Activated naive CD4-positive, alpha-beta T cell treated with anti-CD3 and anti-CD28 coated beads, Interleukin-2, amount 50 U/mL, for 24 hours (primary cell): ENCODE measurements at regions not wholly inside any gene's neighbourhood (a gene's known extent, or its start where the extent isn't known, plus 50 kb on each side); places are given as distances from the start of the nearest gene placed in this dataset.

Experiments
- H3K27ac Mint-ChIP-seq: one replicate; pipeline ENCODE4 v1.8.0; 2021; ENCODE audit warnings: mild to moderate bottlenecking, mixed read lengths
- H3K27me3 Mint-ChIP-seq: one replicate; pipeline ENCODE4 v1.8.0; 2021; ENCODE audit warnings: mixed read lengths
- H3K36me3 Mint-ChIP-seq: one replicate; pipeline ENCODE4 v1.8.0; 2021; ENCODE audit warnings: mixed read lengths
- H3K4me1 Mint-ChIP-seq: one replicate; pipeline ENCODE4 v1.8.0; 2021; ENCODE audit warnings: mixed read lengths
- H3K4me3 Mint-ChIP-seq: one replicate; pipeline ENCODE4 v1.8.0; 2021; ENCODE audit warnings: mild to moderate bottlenecking, mixed read lengths
- H3K9me3 Mint-ChIP-seq: one replicate; pipeline ENCODE4 v1.8.0; 2021; ENCODE audit warnings: mixed read lengths

DNA sequence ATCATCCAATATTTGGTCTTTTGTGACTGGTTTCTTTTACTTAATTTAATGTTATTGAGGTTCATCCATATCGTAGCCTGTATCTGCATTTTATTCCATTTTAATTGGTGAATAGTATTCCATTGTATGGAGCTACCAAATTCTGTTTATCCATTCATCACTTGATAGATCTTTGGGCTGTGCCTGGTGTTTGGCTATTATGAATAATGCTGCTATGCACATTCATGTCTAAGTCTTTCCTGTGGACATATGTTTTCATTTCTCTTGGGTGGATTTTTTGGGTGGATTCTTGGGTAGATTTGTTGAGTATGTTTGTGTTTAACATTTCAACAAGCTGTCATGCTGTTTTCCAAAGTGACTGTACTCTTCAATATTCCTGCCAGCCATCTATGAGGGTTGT, 52.5 kb upstream of the NEDD4L start:
- H3K4me1 Mint-ChIP-seq: peaks cover 6% of the 10 kb centered on the region
- no peak overlapping the region for H3K4me3 Mint-ChIP-seq
- H3K9me3 Mint-ChIP-seq: no peaks in the 10 kb centered on the region
- peaks cover 2% of the 10 kb centered on the region for H3K27me3 Mint-ChIP-seq
- no peak overlapping the region for H3K27ac Mint-ChIP-seq
- no peaks in the 10 kb centered on the region for H3K36me3 Mint-ChIP-seq

DNA sequence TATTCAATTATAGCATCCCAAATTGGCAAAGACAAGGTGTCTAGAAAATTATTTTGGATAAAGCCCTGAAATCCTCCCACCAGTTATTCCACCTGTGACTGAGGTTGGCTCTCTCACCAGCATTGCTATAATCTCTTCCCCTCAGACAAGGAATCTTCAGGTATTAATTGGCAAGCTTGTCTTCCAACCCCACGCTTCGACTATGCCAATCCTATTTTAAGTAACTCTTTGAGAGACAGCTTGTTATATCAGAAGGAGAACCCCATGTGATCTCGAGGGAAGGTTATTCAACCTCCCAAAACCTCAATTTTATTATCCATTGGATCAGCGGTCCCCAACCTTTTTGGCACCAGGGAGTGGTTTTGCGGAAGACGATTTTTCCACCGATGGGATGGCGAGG, 54.5 kb upstream of the NEDD4L start:
- Mint-ChIP-seq H3K4me3 (no peak overlapping the region), H3K9me3 (no peaks in the 10 kb centered on the region), H3K27me3 (no peaks in the 10 kb centered on the region), H3K27ac (no peak overlapping the region), H3K36me3 (no peaks in the 10 kb centered on the region), H3K4me1 (no peaks in the 10 kb centered on the region)

DNA sequence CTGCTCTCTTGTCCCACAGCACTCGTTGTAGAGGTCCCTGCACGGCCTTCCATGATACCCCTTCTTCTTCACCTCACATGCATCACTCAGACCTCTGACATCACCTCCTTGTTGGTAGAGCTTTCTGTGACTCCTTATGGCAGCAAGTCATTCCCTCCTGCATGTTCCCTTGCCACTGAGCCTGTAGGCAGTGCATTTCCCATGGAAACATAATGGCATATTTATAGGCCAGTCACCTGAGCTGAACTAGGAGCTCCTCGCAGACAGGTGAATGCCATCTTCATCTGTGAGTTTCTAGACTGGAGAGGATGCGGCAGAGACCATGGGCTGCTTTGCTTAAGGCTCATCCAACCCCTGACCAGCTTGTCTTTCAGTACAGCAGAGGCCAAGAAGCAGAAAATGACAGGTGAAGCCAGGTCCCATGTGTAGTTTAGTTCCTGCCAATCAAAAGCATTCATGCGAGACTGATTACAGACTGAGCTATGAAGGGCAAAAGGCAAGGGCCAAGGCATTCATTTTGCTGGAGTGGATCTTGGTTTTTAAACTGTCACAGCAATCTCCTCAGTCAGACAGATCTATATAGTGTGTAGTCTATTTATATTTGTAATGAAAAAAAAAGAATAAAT, 59.4 kb upstream of the NEDD4L start:
- Mint-ChIP-seq H3K4me1 (no peaks in the 10 kb centered on the region), H3K9me3 (no peaks in the 10 kb centered on the region), H3K36me3 (no peaks in the 10 kb centered on the region), H3K27me3 (peaks cover 2% of the 10 kb centered on the region), H3K4me3 (no peak overlapping the region), H3K27ac (no peak overlapping the region)

DNA sequence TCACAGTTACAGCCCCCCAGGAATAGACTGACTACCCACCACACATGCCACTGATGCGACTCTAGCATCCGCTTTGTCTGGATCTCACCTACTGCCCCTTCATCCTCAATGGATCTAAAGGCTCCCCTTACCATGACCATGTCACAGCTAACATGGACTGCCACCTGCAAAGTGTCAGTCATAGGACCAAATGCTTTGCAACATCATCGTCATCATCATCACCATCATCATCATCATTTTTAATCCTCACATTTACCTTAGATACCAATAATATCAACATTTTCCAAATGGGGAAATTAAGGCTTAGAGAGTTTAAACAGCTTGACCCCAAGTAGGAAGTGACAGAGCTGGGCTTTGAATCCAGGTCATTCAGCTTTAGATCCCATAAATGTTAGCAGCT, 60.1 kb upstream of the NEDD4L start:
- Mint-ChIP-seq H3K4me3 (no peak overlapping the region), H3K36me3 (no peaks in the 10 kb centered on the region), H3K9me3 (no peaks in the 10 kb centered on the region), H3K27ac (no peak overlapping the region), H3K4me1 (no peaks in the 10 kb centered on the region), H3K27me3 (peaks cover 2% of the 10 kb centered on the region)

DNA sequence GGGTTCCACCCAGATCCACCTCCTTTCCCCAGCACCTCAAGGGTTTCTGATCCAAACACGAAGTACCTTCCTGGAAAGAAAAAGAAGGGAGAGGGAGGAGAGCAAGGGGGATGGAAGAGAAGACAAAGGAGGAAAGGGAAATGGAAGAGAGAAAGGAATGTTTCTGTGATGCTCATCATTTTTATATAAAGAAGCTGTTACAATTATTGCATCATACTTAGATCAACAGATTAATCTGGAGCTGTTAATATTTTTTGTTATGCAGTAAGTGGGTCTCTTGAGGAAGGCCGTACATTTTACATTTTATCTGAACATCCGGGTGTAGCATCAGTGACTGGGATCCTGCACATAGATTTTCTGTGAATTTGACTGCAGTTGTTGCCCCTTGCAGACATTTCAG, 60.6 kb upstream of the NEDD4L start:
- Mint-ChIP-seq H3K36me3 (no peaks in the 10 kb centered on the region), H3K4me3 (no peak overlapping the region), H3K27ac (no peak overlapping the region), H3K27me3 (peaks cover 2% of the 10 kb centered on the region), H3K9me3 (no peaks in the 10 kb centered on the region), H3K4me1 (no peaks in the 10 kb centered on the region)

DNA sequence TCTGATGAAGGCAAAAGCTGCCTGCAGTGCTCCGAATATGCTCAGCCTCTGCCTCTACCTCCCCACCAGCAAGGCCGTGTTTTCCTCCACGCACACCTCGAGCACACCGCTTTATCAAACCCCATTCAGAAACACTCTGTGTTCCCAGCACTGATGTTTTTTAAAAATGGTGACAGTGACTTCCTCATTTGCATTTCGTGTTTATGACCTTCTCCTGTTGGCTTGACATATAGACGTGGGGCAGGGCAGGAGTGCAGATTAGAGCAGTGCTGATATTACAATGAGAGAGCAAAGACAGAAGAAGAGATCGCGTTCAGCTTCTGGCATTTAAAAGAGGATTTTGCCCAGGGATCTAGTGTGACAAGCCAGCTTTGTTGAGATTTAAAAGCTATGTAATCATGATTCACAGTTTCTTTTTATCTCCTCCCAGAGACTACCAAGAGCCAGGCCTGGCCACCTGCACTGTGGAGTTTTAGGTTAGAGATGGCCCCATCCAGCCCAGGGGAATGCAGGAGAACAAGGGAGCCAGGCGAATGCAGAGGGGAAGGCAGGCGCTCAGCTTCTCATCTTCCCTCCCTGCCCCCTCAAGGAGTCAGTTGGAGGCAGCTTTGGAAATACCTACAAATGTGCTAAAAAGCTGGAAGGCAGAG, 61.5 kb upstream of the NEDD4L start:
- Mint-ChIP-seq H3K9me3 (no peaks in the 10 kb centered on the region), H3K4me1 (no peaks in the 10 kb centered on the region), H3K36me3 (no peaks in the 10 kb centered on the region), H3K4me3 (no peak overlapping the region), H3K27me3 (peaks cover 5% of the 10 kb centered on the region), H3K27ac (no peak overlapping the region)

DNA sequence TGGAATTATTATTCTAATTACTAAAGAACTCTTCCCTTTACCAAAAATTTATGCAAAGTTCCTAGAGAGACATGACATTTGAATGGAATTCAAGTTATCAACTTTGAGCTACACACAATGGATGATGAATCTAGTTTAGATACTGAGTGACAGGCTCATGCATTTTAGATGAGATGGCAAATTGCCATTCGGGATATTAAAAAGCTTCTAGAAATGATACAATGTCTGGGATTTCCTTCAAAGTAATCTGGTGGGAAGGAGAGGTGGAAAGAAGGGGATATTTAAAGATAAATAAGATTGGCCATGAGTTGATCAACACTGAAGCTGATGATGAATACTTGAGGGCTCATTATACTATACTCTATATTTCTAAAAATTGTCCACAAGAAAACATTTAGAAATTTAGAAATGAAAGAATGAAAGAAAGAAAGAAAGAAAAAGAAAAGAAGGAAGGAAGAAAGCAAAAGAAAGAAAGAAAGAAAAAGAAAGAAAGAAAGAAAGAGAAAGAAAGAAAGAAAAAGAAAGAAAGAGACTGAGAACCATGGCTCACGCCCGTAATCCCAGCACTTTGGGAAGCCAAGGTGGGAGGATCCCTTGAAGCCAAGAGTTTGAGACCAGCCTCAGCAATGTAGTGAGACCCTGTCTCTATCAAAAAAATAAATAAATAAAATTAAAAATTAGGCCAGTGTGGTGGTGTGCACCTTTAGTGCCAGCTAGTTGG, 62.6 kb upstream of the NEDD4L start:
- Mint-ChIP-seq H3K4me1 (no peaks in the 10 kb centered on the region), H3K36me3 (no peaks in the 10 kb centered on the region), H3K27ac (no peak overlapping the region), H3K27me3 (peaks cover 5% of the 10 kb centered on the region), H3K9me3 (no peaks in the 10 kb centered on the region), H3K4me3 (no peak overlapping the region)

DNA sequence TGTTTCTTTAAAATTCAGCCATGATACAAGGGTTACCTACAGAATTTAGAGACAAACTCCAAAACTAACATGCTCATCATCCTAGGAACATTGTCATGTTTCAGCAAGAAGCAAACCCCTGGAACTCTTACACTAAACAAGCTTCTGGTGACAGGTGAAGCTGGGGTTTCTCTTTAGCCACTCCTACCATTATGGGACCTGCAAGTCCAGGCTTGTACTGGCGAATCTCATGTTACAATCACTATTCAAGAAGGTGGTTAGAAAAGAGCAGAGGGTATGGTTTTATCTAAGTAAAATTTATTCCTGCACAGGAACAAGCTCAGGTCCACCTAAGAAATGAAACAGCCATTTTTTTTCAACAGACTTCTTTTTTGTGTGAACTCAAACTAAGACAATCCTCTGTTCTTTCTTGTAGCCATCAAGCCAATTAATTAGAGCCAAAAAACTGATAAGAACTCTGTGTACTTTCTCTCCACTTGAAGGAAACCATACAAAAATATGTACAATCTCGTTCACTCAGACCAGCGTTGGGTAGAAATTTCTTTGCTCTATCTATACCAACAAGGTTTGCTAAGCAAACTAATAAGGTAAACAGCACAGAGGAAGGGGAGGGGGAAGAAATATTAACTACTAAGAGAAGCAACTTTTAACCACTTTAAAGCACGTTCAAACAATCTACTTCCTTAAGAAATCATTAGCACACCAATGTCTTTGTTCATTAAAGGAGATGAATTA, 63.3 kb upstream of the NEDD4L start:
- no peaks in the 10 kb centered on the region for H3K9me3 Mint-ChIP-seq
- peaks cover 5% of the 10 kb centered on the region for H3K27me3 Mint-ChIP-seq
- no peaks in the 10 kb centered on the region for H3K4me1 Mint-ChIP-seq
- no peak overlapping the region for H3K4me3 Mint-ChIP-seq
- H3K36me3 Mint-ChIP-seq: no peaks in the 10 kb centered on the region
- no peak overlapping the region for H3K27ac Mint-ChIP-seq

DNA sequence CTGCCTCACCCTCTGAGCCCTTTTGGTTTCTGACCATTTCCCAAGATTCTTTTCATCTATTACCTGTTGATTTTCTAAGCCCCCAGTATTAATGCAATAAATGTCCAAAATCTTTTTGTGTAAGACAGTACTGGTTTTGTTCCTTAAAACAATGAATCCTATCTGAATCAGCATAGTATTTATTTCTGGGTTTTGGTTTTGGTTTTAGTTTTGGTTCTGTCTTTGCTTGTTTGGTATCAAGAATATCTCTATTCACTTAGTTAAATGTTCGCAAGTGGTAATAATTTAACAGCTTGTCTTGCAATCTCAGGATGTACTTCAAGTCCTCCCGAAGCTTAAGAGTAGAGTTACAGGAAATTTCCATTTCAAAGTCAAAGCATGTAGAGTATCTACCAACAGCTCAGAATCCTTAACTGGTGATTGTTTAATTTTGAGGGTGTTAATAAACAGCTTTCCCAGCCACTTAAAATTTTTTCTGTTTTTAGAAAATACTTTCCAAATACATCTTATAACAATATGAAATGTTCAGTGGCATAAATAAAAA, 67.7 kb upstream of the NEDD4L start:
- no peak overlapping the region for H3K27ac Mint-ChIP-seq

DNA sequence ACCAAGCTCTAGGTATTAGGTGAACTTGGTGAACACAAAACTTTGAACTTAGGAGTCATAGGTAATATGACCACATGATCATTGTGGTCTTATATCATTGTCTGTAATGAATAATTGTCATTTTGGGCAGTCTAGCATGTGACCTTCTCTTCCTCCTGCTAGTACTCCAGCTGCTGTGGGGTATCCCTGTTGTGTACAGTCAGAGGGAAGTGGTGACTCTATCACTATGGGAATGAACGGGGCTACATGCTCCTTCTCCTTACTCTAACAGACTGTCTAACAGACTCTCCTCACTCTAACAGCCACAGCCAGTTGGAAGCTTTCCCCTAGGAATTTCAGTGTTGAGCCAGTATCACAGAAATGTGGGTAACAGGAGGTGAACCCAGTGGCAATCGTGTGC, 68.2 kb upstream of the NEDD4L start:
- Mint-ChIP-seq H3K9me3 (no peaks in the 10 kb centered on the region), H3K36me3 (no peaks in the 10 kb centered on the region), H3K4me1 (no peaks in the 10 kb centered on the region), H3K4me3 (no peak overlapping the region), H3K27me3 (peaks cover 8% of the 10 kb centered on the region), H3K27ac (no peak overlapping the region)

More for the DNA sequence above, 67.7 kb upstream of the NEDD4L start:
- Mint-ChIP-seq H3K4me1 (no peaks in the 10 kb centered on the region), H3K4me3 (no peak overlapping the region), H3K36me3 (no peaks in the 10 kb centered on the region), H3K27me3 (peaks cover 8% of the 10 kb centered on the region), H3K9me3 (no peaks in the 10 kb centered on the region)

DNA sequence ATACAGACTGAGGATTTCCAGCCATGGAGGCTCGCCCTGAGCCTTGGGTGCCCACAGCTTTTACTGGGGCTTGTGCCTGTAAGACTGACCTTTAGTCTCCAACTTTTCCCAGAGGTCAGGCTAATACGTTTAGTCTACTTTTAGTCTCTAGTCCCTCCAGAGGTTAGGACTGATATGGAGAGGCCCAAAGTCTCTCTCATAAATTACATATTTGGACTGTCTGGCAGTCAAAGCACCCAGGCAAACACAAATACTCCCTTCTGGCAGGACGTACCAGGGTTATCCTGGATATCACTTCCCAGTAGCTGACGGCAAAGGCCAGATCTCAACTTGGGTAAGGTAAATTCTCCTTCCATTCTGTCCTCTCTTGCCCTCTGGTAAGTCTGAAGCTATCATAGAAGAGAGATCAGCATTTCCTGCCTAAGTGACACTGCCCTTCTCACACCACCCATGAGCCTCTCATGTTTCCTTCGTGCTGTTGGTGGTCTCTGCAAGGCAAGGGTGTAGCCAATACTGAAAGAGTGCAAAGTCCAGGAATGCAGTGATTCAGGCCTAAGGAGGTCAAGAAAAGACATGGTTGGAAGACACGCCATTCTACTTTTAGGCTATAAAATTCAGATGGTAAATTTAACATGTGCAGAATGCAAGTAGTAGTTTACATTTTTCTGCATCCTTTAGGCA, 69.3 kb upstream of the NEDD4L start:
- H3K4me3 Mint-ChIP-seq: no peak overlapping the region
- H3K4me1 Mint-ChIP-seq: no peaks in the 10 kb centered on the region
- no peaks in the 10 kb centered on the region for H3K9me3 Mint-ChIP-seq
- H3K27me3 Mint-ChIP-seq: peaks cover 8% of the 10 kb centered on the region
- H3K27ac Mint-ChIP-seq: no peak overlapping the region
- no peaks in the 10 kb centered on the region for H3K36me3 Mint-ChIP-seq

DNA sequence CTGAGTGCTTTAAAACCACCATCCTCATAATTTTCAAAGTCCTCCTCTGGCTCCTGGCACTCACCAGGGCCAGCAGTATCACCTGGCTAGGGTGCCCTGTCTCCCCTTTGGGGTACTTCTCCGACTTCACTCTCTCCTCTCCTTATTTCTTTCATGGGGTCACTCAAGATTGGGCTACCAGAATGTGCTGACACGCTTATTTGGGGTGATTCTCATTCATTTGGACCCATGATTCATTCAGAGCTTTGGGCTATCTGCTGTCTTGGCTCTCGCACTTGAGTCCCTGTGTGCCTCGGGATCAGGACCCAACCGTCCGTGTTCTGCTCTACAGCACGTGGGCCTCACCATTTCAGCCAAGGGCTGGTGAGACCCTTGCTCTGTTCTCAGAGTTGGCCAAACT, 70.1 kb upstream of the NEDD4L start:
- Mint-ChIP-seq H3K36me3 (no peaks in the 10 kb centered on the region), H3K4me1 (no peaks in the 10 kb centered on the region), H3K4me3 (no peak overlapping the region), H3K9me3 (no peaks in the 10 kb centered on the region), H3K27ac (no peak overlapping the region), H3K27me3 (peaks cover 10% of the 10 kb centered on the region)

DNA sequence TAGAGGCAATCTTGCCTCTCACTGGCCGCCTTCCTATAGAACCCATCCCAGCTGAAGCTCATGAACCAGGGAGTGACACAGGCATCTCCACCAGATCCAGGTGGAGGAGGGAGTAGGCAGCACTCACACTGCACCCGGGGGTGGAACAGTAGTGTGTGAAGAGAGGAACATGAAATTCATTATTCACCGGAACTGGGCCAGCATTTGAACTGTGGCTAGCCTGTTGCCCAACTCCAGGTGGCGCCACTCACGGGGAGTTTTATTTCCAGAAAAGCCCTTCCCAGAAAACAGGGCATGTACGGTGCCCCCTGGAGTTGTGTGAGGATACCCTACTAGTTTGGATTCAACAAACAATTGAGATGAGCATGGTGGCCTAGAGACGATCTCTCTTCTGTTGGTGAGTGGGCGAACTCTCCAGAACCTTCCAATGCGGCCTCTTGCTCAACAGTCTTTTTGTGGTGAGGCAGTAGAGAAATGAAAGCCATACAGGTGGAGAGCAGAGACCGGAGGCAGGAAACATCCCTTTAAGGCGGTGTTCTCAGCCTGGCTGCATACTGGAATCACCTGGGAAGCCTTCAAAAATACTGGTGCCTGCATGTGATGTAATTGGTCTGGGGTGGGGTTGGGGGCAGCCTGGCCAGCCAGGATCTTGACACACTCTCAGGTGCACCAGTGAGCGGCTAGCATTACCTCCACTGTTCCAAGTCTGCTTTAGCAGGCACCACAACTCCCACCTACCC, 73.5 kb upstream of the NEDD4L start:
- Mint-ChIP-seq H3K27ac (no peak overlapping the region), H3K9me3 (no peaks in the 10 kb centered on the region), H3K4me1 (no peaks in the 10 kb centered on the region), H3K27me3 (peaks cover 7% of the 10 kb centered on the region), H3K4me3 (no peak overlapping the region), H3K36me3 (no peaks in the 10 kb centered on the region)

DNA sequence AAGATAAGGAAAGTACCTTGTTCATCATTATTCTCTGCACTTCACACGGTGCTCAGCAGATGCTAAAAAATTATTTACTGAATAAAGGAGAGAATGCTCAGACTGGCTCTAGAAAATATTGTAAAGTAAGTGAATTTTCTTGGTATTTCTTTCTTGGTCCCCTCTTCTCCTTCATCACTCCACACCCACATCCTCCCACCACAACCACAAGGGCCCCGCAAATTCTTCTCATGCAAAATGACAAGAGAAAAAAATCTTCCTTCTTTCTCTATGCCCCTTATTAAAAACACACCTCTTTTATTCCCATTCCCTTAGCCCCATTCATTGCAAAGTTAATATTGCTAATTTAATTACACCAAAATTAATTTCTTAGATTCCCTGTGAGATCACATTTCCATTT, 74.2 kb upstream of the NEDD4L start:
- no peak overlapping the region for H3K27ac Mint-ChIP-seq
- H3K4me3 Mint-ChIP-seq: no peak overlapping the region
- no peaks in the 10 kb centered on the region for H3K36me3 Mint-ChIP-seq

DNA sequence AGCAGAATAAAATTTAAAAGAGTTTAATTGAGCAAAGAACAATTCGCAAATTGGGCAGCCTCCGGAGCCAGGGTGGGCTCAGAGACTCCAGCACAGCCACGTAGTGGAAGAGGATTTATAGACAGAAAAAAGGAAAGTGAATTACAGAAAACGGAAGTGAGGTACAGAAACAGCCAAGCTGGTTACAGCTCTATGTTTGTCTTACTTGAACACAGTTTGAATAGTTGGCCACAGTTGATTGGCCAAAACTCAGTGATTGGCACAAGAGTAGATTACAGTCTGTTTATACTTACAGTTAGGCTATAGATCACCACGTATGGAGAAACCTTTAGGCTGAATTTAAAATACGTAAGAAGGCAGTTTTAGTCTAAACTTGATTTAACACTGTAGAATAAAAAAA, 78.8 kb upstream of the NEDD4L start:
- H3K9me3 Mint-ChIP-seq: no peaks in the 10 kb centered on the region
- no peak overlapping the region for H3K4me3 Mint-ChIP-seq
- no peak overlapping the region for H3K27ac Mint-ChIP-seq
- peaks cover 7% of the 10 kb centered on the region for H3K27me3 Mint-ChIP-seq
- H3K36me3 Mint-ChIP-seq: no peaks in the 10 kb centered on the region
- no peaks in the 10 kb centered on the region for H3K4me1 Mint-ChIP-seq

More for the DNA sequence above, 74.2 kb upstream of the NEDD4L start:
- Mint-ChIP-seq H3K27me3 (peaks cover 6% of the 10 kb centered on the region), H3K4me1 (no peaks in the 10 kb centered on the region), H3K9me3 (no peaks in the 10 kb centered on the region)
